ENCODE measurements at regions not wholly inside any gene's neighbourhood (a gene's known extent, or its start where the extent isn't known, plus 50 kb on each side); places are given as distances from the start of the nearest gene placed in this dataset.

- H3K4me1 Mint-ChIP-seq = no peaks in the 10 kb centered on the region
- POLR2A ChIA-PET = no interaction called here
- no peaks in the 10 kb centered on the region for H3K36me3 Mint-ChIP-seq (ENCODE audit: low read depth)
- DNase-seq = no peak
- no peaks in the 10 kb centered on the region for H3K27me3 Mint-ChIP-seq
- H3K9me3 Mint-ChIP-seq = no peaks in the 10 kb centered on the region
- no peak overlapping the region for H3K27ac Mint-ChIP-seq
- CTCF ChIA-PET = no interaction called here
- no peak overlapping the region for H3K4me3 Mint-ChIP-seq
These were observed 594.4 kb downstream of the QKI start for GRCh38 chr6:164008902-164009301.

DNA sequence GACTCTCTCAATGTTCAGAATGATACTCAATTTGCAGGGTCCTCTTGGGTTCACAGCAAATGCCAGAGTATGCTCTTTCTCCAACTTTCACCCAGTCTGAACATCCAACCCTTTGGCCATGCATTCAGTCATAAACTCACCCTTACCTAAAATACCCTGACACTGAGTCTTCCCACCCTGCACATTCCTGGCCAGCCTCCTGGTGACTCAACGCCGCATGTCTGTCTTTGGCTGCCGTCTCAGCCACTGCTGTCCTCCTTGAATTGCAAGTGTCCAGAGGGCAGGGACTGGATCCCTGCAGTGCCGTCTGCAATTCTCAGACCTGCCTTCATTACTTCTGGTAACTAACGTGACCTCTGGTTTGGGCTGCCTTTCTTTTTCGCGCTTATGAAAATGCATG is 593.4 kb downstream of the QKI start:
- no peak for DNase-seq
- Mint-ChIP-seq H3K27me3 (no peaks in the 10 kb centered on the region), H3K4me1 (no peaks in the 10 kb centered on the region), H3K27ac (no peak overlapping the region), H3K9me3 (no peaks in the 10 kb centered on the region), H3K4me3 (no peak overlapping the region), H3K36me3 (ENCODE audit: low read depth) (no peaks in the 10 kb centered on the region)
- CTCF ChIA-PET = no interaction called here
- POLR2A ChIA-PET = no interaction called here

GRCh38 chr6:164006459-164006858 is 591.9 kb downstream of the QKI start:
- Mint-ChIP-seq H3K4me1 (no peaks in the 10 kb centered on the region), H3K4me3 (no peak overlapping the region), H3K9me3 (no peaks in the 10 kb centered on the region), H3K27me3 (no peaks in the 10 kb centered on the region), H3K27ac (no peak overlapping the region), H3K36me3 (ENCODE audit: low read depth) (no peaks in the 10 kb centered on the region)
- ChIA-PET CTCF (no interaction called here), POLR2A (no interaction called here)
- no peak for DNase-seq

DNA sequence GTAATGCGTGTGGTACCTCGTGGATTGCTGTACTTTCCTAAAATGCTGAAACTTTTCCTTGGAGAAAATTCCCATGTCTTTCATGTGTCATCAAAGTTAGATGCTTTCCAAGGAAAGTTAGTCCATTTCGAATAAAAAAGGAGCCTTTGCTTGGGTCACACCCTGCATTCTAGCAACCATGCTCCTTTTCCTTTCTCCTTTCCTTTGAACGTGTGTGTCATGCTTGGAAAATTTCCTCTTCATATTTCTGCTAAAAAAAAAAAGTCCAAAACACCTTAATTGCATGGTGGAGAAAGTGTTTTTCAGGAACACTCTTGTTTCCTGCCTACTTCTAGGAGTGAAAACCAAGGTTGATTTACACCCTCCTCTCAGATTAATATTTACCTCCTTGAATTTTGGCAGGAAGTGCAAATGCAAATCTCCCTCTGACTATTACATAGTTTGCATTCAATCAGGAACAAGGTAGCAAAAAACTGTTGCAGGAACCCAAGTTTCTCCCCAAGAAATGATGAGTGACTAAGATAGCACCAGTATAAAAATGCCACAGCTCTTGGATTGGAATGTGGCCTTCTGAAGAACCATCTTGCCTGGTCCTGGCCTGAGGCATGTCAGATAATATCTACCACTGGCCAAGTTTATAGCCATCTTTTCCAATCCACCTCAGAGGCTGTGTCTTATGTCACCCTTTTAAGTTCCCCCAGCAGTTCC is 590.6 kb downstream of the QKI start:
- no peak overlapping the region for H3K4me3 Mint-ChIP-seq
- ChIA-PET POLR2A (no interaction called here), CTCF (no interaction called here)
- H3K36me3 Mint-ChIP-seq (ENCODE audit: low read depth) = no peaks in the 10 kb centered on the region
- no peak overlapping the region for H3K27ac Mint-ChIP-seq
- H3K27me3 Mint-ChIP-seq = no peaks in the 10 kb centered on the region
- DNase-seq = no peak
- no peaks in the 10 kb centered on the region for H3K9me3 Mint-ChIP-seq
- H3K4me1 Mint-ChIP-seq = no peaks in the 10 kb centered on the region

GRCh38 chr6:164000276-164000675 is 585.8 kb downstream of the QKI start:
- Mint-ChIP-seq H3K4me1 (no peaks in the 10 kb centered on the region), H3K4me3 (no peak overlapping the region), H3K9me3 (no peaks in the 10 kb centered on the region), H3K27me3 (no peaks in the 10 kb centered on the region), H3K27ac (no peak overlapping the region), H3K36me3 (ENCODE audit: low read depth) (no peaks in the 10 kb centered on the region)
- no peak for DNase-seq
- CTCF ChIA-PET = interaction anchor here (0.6 kb wide), 1 partner anchor 157 kb away, joined by 3 read pairs; no protein-coding TSS in a partner anchor
- POLR2A ChIA-PET = no interaction called here

GRCh38 chr6:163999475-164000125 is 585.1 kb downstream of the QKI start:
- ChIA-PET POLR2A (no interaction called here), CTCF (no interaction called here)
- no peak for DNase-seq
- Mint-ChIP-seq H3K4me3 (no peak overlapping the region), H3K27ac (no peak overlapping the region), H3K27me3 (no peaks in the 10 kb centered on the region), H3K9me3 (no peaks in the 10 kb centered on the region), H3K36me3 (ENCODE audit: low read depth) (no peaks in the 10 kb centered on the region), H3K4me1 (no peaks in the 10 kb centered on the region)

DNA sequence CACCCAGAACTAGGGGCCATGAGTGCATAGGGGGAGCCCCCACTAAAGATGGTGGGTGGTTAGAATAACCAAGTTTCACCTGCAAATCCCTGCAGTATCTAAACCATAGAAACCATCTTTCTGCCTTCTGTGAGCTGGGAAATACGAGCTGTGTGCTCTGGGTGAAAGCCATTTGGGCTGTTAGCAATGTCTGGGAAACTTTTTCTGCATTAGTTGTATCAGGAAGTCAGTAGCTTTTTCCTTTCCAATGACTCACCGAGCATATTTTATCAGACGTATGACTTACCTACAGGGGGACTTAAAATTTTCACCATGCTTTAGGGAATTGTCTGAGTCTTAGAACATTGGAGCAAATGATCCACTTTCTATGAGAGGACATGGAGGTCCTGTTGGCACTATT is 584.0 kb downstream of the QKI start:
- Mint-ChIP-seq H3K4me3 (no peak overlapping the region), H3K27ac (no peak overlapping the region), H3K36me3 (ENCODE audit: low read depth) (no peaks in the 10 kb centered on the region), H3K27me3 (no peaks in the 10 kb centered on the region), H3K9me3 (no peaks in the 10 kb centered on the region), H3K4me1 (no peaks in the 10 kb centered on the region)
- DNase-seq = no peak
- ChIA-PET CTCF (no interaction called here), POLR2A (no interaction called here)

DNA sequence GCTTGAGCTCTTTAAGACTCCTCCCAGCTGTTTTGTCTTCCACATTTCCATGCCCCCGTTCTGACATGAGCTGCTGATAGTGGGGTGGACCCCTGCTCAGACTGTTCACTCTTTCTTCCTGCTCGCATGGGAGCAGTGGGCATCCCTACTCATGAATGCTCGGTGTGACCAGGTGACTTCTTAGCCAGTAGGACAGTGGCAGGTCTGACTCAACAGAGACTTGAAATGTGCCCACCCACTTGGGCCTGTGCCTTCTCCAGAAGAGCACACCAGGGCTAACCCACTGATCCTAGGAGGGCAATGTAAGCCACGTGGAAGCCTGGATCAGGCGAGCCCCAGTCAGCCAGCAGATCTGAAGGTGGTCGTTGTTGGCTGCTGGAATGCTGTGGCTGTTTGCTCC is 582.0 kb downstream of the QKI start:
- no peak overlapping the region for H3K4me3 Mint-ChIP-seq
- ChIA-PET POLR2A (no interaction called here), CTCF (no interaction called here)
- DNase-seq = no peak
- H3K9me3 Mint-ChIP-seq = no peaks in the 10 kb centered on the region
- H3K4me1 Mint-ChIP-seq = no peaks in the 10 kb centered on the region
- H3K27ac Mint-ChIP-seq = no peak overlapping the region
- H3K27me3 Mint-ChIP-seq = no peaks in the 10 kb centered on the region
- no peaks in the 10 kb centered on the region for H3K36me3 Mint-ChIP-seq (ENCODE audit: low read depth)

GRCh38 chr6:163994566-163994965 is 580.0 kb downstream of the QKI start:
- Mint-ChIP-seq H3K27ac (no peak overlapping the region), H3K9me3 (no peaks in the 10 kb centered on the region), H3K36me3 (ENCODE audit: low read depth) (no peaks in the 10 kb centered on the region), H3K27me3 (peaks cover 3% of the 10 kb centered on the region), H3K4me3 (no peak overlapping the region), H3K4me1 (no peaks in the 10 kb centered on the region)
- CTCF ChIA-PET = no interaction called here
- no peak for DNase-seq
- POLR2A ChIA-PET = no interaction called here

GRCh38 chr6:163992701-163993100 is 578.2 kb downstream of the QKI start:
- Mint-ChIP-seq H3K9me3 (no peaks in the 10 kb centered on the region), H3K4me3 (no peak overlapping the region), H3K27ac (no peak overlapping the region), H3K27me3 (peaks cover 3% of the 10 kb centered on the region), H3K36me3 (ENCODE audit: low read depth) (no peaks in the 10 kb centered on the region), H3K4me1 (no peaks in the 10 kb centered on the region)
- ChIA-PET CTCF (no interaction called here), POLR2A (no interaction called here)
- no peak for DNase-seq

GRCh38 chr6:163992056-163992455 is 577.5 kb downstream of the QKI start:
- H3K9me3 Mint-ChIP-seq = no peaks in the 10 kb centered on the region
- DNase-seq = no peak
- H3K4me3 Mint-ChIP-seq = no peak overlapping the region
- H3K4me1 Mint-ChIP-seq = no peaks in the 10 kb centered on the region
- POLR2A ChIA-PET = no interaction called here
- H3K27ac Mint-ChIP-seq = no peak overlapping the region
- no peaks in the 10 kb centered on the region for H3K36me3 Mint-ChIP-seq (ENCODE audit: low read depth)
- CTCF ChIA-PET = no interaction called here
- H3K27me3 Mint-ChIP-seq = peaks cover 3% of the 10 kb centered on the region

DNA sequence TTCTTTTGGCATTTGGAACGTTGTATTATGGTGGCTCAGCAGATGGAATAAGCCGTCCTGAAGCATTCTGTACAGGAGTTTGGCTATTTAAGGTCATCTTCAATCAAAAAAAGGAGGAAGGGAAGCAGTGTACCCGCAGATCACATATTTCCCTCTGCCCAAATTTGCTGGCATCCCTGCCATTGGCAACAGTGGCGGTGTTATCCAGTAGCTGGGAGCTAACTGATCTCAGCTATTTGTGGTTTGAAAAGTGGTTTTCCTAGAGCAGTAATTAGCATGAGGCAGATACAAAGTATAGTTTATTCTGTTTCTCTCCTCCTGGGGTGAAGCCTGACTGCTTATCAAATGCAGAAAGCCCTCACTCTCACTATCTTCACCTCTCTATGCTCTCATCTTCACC is 576.8 kb downstream of the QKI start:
- Mint-ChIP-seq H3K4me3 (no peak overlapping the region), H3K27me3 (peaks cover 3% of the 10 kb centered on the region), H3K27ac (no peak overlapping the region), H3K9me3 (no peaks in the 10 kb centered on the region), H3K36me3 (ENCODE audit: low read depth) (no peaks in the 10 kb centered on the region), H3K4me1 (no peaks in the 10 kb centered on the region)
- ChIA-PET CTCF (no interaction called here), POLR2A (no interaction called here)
- DNase-seq = no peak

DNA sequence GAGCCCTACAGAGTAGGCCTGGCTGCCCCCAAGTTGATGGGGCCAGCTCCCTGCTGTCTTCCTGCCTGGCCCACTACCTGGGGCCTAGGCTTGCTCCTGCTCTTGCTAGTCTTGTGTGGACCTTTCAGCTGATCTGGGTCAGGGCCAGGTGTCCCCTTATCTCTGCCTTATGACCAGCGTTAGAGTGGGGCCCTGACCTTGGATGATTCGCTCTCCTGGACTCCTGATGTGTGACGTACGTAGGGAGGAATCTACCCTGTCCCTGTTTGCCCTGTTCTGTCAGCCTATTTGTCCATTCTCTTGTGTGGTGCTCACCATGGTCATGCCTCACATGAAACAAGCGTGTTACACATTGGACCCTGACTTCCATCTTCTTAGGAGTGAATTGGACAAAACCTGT is 571.8 kb downstream of the QKI start:
- CTCF ChIA-PET = no interaction called here
- POLR2A ChIA-PET = no interaction called here
- peaks cover 5% of the 10 kb centered on the region for H3K4me1 Mint-ChIP-seq
- H3K27me3 Mint-ChIP-seq = peaks cover 2% of the 10 kb centered on the region
- no peak overlapping the region for H3K27ac Mint-ChIP-seq
- H3K36me3 Mint-ChIP-seq (ENCODE audit: low read depth) = no peaks in the 10 kb centered on the region
- no peak for DNase-seq
- no peaks in the 10 kb centered on the region for H3K9me3 Mint-ChIP-seq
- no peak overlapping the region for H3K4me3 Mint-ChIP-seq

DNA sequence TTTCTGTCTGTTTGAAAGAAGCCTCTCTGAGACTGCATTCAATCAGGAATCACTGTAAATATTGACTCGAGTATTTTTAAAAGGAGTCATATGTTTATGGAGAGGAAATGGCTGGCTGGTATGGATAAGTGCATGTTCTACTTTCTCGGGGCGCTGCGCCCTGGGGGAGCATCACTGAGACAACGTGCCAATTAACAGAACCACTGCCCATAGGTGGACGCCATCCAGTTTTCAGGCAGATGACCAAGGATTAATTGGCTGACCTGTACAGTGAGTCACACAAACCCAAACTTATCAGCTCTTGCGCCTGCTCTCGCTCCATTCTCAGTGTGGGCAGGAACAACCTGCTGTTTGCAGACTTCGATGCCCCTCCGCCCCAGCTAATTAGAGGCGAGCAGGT is 571.2 kb downstream of the QKI start:
- ChIA-PET CTCF (no interaction called here), POLR2A (no interaction called here)
- Mint-ChIP-seq H3K27me3 (no peaks in the 10 kb centered on the region), H3K36me3 (ENCODE audit: low read depth) (no peaks in the 10 kb centered on the region), H3K9me3 (no peaks in the 10 kb centered on the region), H3K4me3 (no peak overlapping the region), H3K4me1 (peaks cover 5% of the 10 kb centered on the region), H3K27ac (no peak overlapping the region)
- DNase-seq = no peak
